Testis (tissue), 2 donors: ENCODE measurements at regions not wholly inside any gene's neighbourhood (a gene's known extent, or its start where the extent isn't known, plus 50 kb on each side); places are given as distances from the start of the nearest gene placed in this dataset.

Experiments used
- POLR2A ChIP-seq: fragments of 450-650 bp; IDR thresholded peaks from one replicate; pipeline ENCODE4 v1.6.1; 2017; ENCODE audit warnings: antibody characterized with exemption, mild to moderate bottlenecking, moderate library complexity
- TF ChIP-seq, protein P1 (sequence below), 3 experiments: fragments of 450-650 bp in 2 of 3; fragments of 200-600 bp in 1 of 3; sonication (generic) in 1 of 3; IDR thresholded peaks; one replicate each; pipeline ENCODE4 v1.5.1; 2016 to 2019; ENCODE audit warnings: antibody characterized with exemption in 3 of 3, mild to moderate bottlenecking in 2 of 3, moderate library complexity in 1 of 3

DNA sequence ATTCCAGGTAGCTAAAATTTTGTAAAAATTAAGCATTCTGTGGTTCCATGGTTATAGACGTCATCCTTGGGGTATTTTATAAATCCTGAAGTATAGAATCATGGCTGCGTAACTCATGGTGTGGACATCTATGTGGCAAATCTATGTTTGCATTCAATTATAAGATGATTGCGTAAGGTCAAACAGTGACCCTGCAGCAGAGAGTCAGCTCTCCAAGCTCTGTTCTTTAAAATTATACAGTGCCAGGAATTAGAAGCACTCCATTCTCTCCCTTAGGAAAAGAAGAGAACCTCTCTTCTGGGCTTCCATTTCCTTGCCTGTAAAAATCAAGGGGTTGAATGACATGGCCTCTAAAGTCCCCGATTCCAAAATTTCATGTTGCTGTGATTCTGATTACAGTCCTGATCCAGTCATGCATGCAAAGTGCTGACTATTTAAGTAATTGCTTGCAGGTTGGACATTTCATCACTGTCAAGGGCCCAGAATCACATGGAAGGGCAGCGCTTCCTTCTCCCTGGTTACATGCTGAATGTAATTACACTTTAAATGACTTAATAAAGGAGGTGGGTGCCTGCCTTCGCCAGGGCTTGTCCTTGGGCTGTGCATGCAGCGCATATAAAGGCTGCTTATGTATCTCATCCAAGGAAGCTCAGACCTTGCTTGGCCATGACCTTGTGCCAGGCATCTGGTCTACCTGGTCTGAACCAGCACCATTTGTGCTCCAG lies 550.7 kb downstream of the TYW1 start:
- TF ChIP-seq, protein P1, sequence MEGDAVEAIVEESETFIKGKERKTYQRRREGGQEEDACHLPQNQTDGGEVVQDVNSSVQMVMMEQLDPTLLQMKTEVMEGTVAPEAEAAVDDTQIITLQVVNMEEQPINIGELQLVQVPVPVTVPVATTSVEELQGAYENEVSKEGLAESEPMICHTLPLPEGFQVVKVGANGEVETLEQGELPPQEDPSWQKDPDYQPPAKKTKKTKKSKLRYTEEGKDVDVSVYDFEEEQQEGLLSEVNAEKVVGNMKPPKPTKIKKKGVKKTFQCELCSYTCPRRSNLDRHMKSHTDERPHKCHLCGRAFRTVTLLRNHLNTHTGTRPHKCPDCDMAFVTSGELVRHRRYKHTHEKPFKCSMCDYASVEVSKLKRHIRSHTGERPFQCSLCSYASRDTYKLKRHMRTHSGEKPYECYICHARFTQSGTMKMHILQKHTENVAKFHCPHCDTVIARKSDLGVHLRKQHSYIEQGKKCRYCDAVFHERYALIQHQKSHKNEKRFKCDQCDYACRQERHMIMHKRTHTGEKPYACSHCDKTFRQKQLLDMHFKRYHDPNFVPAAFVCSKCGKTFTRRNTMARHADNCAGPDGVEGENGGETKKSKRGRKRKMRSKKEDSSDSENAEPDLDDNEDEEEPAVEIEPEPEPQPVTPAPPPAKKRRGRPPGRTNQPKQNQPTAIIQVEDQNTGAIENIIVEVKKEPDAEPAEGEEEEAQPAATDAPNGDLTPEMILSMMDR (IDR thresholded peaks at IDR 0.05), result no peak
- TF ChIP-seq POLR2A, result no peak
